ENCODE measurements at regions not wholly inside any gene's neighbourhood (a gene's known extent, or its start where the extent isn't known, plus 50 kb on each side); places are given as distances from the start of the nearest gene placed in this dataset.
"Not testable (repeated sequence)": the region's sequence is repeated elsewhere in the genome, so short reads cannot be mapped to it uniquely, and the experiment has no call there.

GRCh38 chr5:108515517-108516105, 133.7 kb upstream of the FBXL17 start:
- H3K27me3 Mint-ChIP-seq, result peaks cover 16% of the 10 kb centered on the region
- H3K36me3 Mint-ChIP-seq (ENCODE audit: low read depth), result no peaks in the 10 kb centered on the region
- no peak overlapping the region for H3K27ac Mint-ChIP-seq
- no peaks in the 10 kb centered on the region for H3K4me1 Mint-ChIP-seq
- no peak overlapping the region for H3K4me3 Mint-ChIP-seq
- no peaks in the 10 kb centered on the region for H3K9me3 Mint-ChIP-seq
- ATAC-seq (replicated peaks), result no peak

DNA sequence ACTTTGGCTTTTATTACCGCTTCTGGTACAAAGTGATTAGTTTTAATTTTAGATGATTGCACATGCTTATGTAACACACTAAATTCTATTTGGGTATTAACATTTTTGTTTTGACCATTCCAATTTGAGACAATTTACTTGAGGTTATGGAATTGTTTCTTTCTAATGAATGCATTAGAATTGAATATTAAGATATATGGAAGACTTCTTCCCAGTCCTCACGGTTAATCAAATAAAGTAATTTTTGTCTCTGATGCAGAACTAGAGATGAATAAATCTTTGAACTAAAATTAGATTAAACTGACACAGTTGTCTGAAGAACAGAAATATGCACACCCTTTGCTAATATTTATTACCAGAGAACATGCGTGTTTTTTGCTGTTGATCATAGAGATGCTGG, 127.1 kb upstream of the FBXL17 start:
- H3K4me3 Mint-ChIP-seq, result no peak overlapping the region
- H3K9me3 Mint-ChIP-seq, result no peaks in the 10 kb centered on the region
- H3K36me3 Mint-ChIP-seq (ENCODE audit: low read depth), result no peaks in the 10 kb centered on the region
- no peak overlapping the region for H3K27ac Mint-ChIP-seq
- ATAC-seq (replicated peaks), result no peak
- H3K27me3 Mint-ChIP-seq, result peaks cover 14% of the 10 kb centered on the region
- no peaks in the 10 kb centered on the region for H3K4me1 Mint-ChIP-seq

- no peak for ATAC-seq (replicated peaks)
- Mint-ChIP-seq H3K9me3 (no peaks in the 10 kb centered on the region), H3K4me3 (no peak overlapping the region), H3K4me1 (no peaks in the 10 kb centered on the region), H3K27me3 (peaks cover 9% of the 10 kb centered on the region), H3K36me3 (ENCODE audit: low read depth) (no peaks in the 10 kb centered on the region), H3K27ac (no peak overlapping the region)
These were observed 125.7 kb upstream of the FBXL17 start for GRCh38 chr5:108507631-108508030.

DNA sequence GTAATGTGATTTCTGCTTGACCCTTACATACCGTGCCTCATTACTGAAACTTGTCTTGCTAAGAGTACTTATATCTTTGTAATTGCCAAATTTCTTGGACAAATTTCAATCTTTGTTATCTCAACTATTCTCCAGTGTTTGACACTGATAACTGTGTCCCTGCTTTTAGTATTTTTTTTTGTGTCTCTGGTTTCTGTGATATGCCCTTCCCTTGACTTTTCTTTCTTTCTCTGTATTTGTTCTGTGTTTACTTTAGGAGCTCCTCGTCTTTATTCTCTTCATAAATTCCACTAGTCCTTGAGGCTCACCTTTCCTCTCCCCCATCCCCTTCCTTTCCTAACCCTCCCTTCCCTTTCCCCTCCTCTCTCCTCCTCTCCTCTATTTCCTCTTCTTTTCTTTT, 123.7 kb upstream of the FBXL17 start:
- H3K9me3 Mint-ChIP-seq, result no peaks in the 10 kb centered on the region
- no peak overlapping the region for H3K27ac Mint-ChIP-seq
- H3K4me3 Mint-ChIP-seq, result no peak overlapping the region
- no peaks in the 10 kb centered on the region for H3K36me3 Mint-ChIP-seq (ENCODE audit: low read depth)
- H3K27me3 Mint-ChIP-seq, result peaks cover 4% of the 10 kb centered on the region
- H3K4me1 Mint-ChIP-seq, result no peaks in the 10 kb centered on the region
- ATAC-seq (replicated peaks), result no peak

DNA sequence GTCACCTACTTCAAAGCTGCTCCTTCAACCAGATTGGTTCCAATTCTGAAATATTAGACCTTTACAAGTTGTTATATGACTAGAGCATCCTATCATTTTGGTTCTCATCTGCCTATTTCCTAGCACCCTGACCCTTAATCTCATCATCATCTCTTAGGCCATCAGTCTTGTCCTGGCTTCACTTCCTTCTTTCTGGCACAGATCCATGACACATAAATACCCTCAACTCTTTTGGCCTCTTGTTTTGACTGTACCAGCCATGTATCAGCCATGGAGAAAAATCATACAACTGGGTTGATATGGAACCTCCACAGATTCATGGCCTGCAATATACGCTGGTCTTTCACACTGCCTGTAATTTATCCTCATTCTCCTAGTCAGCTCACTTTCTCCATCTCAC, 123.1 kb upstream of the FBXL17 start:
- no peak overlapping the region for H3K27ac Mint-ChIP-seq
- no peak overlapping the region for H3K4me3 Mint-ChIP-seq
- H3K27me3 Mint-ChIP-seq, result peaks cover 4% of the 10 kb centered on the region
- no peaks in the 10 kb centered on the region for H3K36me3 Mint-ChIP-seq (ENCODE audit: low read depth)
- H3K4me1 Mint-ChIP-seq, result no peaks in the 10 kb centered on the region
- peaks cover 1% of the 10 kb centered on the region for H3K9me3 Mint-ChIP-seq
- no peak for ATAC-seq (replicated peaks)

- Mint-ChIP-seq H3K9me3 (peaks cover 8% of the 10 kb centered on the region), H3K4me3 (no peak overlapping the region), H3K4me1 (no peaks in the 10 kb centered on the region), H3K36me3 (ENCODE audit: low read depth) (no peaks in the 10 kb centered on the region), H3K27me3 (peaks cover 7% of the 10 kb centered on the region), H3K27ac (no peak overlapping the region)
- no peak for ATAC-seq (replicated peaks)
These were observed 122.1 kb upstream of the FBXL17 start for GRCh38 chr5:108503986-108504385.

GRCh38 chr5:108495615-108496014, 113.7 kb upstream of the FBXL17 start:
- H3K27ac Mint-ChIP-seq; H3K27me3 Mint-ChIP-seq; H3K4me1 Mint-ChIP-seq; ATAC-seq (replicated peaks); H3K4me3 Mint-ChIP-seq; H3K36me3 Mint-ChIP-seq (ENCODE audit: low read depth): not testable (repeated sequence)
- H3K9me3 Mint-ChIP-seq, result peaks cover 11% of the 10 kb centered on the region

- Mint-ChIP-seq H3K27ac (no peak overlapping the region), H3K4me3 (no peak overlapping the region), H3K9me3 (peaks cover 4% of the 10 kb centered on the region), H3K36me3 (ENCODE audit: low read depth) (no peaks in the 10 kb centered on the region), H3K4me1 (no peaks in the 10 kb centered on the region), H3K27me3 (peaks cover 22% of the 10 kb centered on the region)
- no peak for ATAC-seq (replicated peaks)
These were observed 106.1 kb upstream of the FBXL17 start for GRCh38 chr5:108487951-108488350.

DNA sequence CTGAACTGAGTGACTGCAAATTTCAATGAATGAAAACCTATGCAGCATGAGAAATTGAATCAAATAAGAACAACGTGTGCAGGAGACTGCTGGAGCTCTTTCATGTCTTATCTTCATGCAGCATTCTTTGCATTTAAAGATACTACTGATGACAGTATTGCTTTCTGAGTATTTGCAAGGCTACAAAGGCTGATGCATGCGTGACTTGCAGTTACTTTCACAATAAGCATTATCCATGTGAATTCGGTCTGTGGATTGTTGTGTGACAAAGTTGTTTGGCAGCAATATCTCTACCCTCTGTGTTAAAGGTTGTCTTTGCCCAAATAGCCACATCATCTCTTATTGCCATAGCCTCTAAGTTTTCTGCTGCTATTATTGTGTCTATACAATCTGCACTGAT, 102.1 kb upstream of the FBXL17 start:
- no peak overlapping the region for H3K27ac Mint-ChIP-seq

DNA sequence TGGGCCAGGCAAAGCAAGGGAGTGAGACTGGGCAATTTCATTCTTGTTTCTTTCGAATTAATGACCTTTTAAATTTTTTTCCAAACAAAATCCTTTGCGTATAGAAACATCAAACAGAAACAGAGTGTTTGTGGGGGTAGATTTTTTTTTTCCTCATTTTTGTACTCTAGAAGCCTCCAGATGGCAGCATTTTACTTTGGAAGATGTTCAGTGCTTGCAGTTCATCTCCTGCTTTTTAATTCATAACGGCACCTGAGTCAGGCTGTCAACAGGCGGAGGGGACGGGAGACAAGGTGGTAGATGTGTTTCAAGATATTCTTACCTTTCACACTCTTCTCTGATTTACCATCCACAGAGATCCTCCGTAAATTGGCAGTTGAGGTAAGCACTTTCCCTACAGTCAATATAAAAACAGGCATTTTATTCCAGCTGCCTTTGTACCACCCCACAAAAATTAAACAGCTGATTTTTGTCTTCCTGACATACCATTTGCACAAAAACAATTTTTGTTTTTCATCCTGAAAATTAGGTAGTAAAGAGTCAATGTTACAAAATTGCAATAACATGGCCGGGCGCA, 99.5 kb upstream of the FBXL17 start:
- ATAC-seq (replicated peaks), result no peak
- H3K4me3 Mint-ChIP-seq, result no peak overlapping the region
- no peaks in the 10 kb centered on the region for H3K9me3 Mint-ChIP-seq
- no peak overlapping the region for H3K27ac Mint-ChIP-seq
- no peaks in the 10 kb centered on the region for H3K36me3 Mint-ChIP-seq (ENCODE audit: low read depth)
- H3K27me3 Mint-ChIP-seq, result peaks cover 6% of the 10 kb centered on the region
- no peaks in the 10 kb centered on the region for H3K4me1 Mint-ChIP-seq

More for the DNA sequence above, 102.1 kb upstream of the FBXL17 start:
- Mint-ChIP-seq H3K27me3 (peaks cover 14% of the 10 kb centered on the region), H3K9me3 (no peaks in the 10 kb centered on the region), H3K4me3 (no peak overlapping the region), H3K4me1 (no peaks in the 10 kb centered on the region), H3K36me3 (ENCODE audit: low read depth) (no peaks in the 10 kb centered on the region)
- ATAC-seq (replicated peaks), result no peak

DNA sequence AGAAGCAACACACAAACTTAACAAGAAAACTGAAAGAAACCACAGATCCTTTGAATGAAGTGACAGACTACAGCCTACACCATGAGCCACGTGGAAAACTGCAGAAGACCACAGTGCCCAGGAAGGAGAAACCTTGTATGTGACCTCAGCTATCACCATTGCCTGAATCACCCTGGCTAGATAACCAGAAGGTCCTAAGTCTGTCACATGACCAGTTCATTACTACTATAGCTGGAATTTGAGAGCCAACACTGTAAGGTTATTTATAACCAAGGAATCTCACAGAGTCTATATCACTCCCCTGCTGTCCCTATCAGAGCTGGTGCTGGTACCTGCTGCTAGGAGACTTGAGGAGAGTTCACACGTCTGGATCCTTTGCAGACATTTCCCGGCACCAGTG, 90.3 kb upstream of the FBXL17 start:
- H3K9me3 Mint-ChIP-seq, result no peaks in the 10 kb centered on the region
- no peak overlapping the region for H3K27ac Mint-ChIP-seq
- no peak overlapping the region for H3K4me3 Mint-ChIP-seq
- H3K36me3 Mint-ChIP-seq (ENCODE audit: low read depth), result no peaks in the 10 kb centered on the region
- ATAC-seq (replicated peaks), result no peak
- H3K27me3 Mint-ChIP-seq, result peaks cover 15% of the 10 kb centered on the region
- H3K4me1 Mint-ChIP-seq, result no peaks in the 10 kb centered on the region

DNA sequence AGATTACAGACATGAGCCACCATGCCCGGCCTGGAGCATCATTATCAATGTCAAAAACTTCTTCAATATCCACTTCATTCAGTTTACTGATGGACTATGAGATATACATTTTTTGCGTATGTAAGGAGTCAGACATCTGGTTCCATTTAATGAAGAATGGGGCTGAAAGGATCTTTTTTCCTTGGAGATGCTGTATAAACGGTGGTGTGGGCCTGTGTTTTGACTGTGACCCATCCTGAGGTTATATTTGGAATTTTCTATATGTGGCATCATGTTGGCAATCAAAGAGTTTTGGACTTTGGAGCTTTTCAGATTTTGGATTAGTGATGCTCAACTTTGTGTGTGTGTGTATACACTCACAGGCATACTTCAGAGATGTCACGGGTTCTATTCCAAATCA, 85.7 kb upstream of the FBXL17 start:
- ATAC-seq (replicated peaks), result no peak
- Mint-ChIP-seq H3K27me3 (peaks cover 10% of the 10 kb centered on the region), H3K4me1 (no peaks in the 10 kb centered on the region), H3K36me3 (ENCODE audit: low read depth) (no peaks in the 10 kb centered on the region), H3K4me3 (no peak overlapping the region), H3K9me3 (no peaks in the 10 kb centered on the region), H3K27ac (no peak overlapping the region)

- no peak overlapping the region for H3K27ac Mint-ChIP-seq
- no peak for ATAC-seq (replicated peaks)
- peaks cover 19% of the 10 kb centered on the region for H3K27me3 Mint-ChIP-seq
- H3K36me3 Mint-ChIP-seq (ENCODE audit: low read depth), result no peaks in the 10 kb centered on the region
- H3K4me1 Mint-ChIP-seq, result no peaks in the 10 kb centered on the region
- no peak overlapping the region for H3K4me3 Mint-ChIP-seq
- peaks cover 6% of the 10 kb centered on the region for H3K9me3 Mint-ChIP-seq
These were observed 79.9 kb upstream of the FBXL17 start for GRCh38 chr5:108461628-108462367.

DNA sequence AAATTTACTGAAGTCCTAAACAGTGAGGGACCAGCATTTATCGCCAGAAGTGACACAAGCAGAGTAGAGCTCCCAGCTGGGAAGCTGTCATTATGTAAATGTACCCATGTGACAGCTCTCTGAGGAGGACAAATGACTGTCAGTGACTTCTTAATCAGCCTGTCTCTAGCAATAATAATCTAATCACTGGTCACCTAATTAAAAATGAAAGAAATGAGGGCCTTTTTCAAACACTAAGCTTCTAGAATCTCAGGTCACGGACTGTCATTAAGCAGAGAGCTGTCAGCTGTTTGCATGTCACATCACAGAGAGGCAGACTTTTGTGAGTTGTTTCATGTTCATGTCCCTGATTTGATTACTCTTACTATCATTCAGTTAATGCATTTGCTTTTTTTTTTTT, 77.9 kb upstream of the FBXL17 start:
- Mint-ChIP-seq H3K36me3 (ENCODE audit: low read depth) (no peaks in the 10 kb centered on the region), H3K27ac (no peak overlapping the region), H3K4me1 (no peaks in the 10 kb centered on the region), H3K4me3 (no peak overlapping the region), H3K27me3 (peaks cover 15% of the 10 kb centered on the region), H3K9me3 (peaks cover 10% of the 10 kb centered on the region)
- ATAC-seq (replicated peaks), result no peak

- Mint-ChIP-seq H3K9me3 (peaks cover 11% of the 10 kb centered on the region), H3K4me3 (no peak overlapping the region), H3K36me3 (ENCODE audit: low read depth) (no peaks in the 10 kb centered on the region), H3K27ac (no peak overlapping the region), H3K4me1 (no peaks in the 10 kb centered on the region), H3K27me3 (no peaks in the 10 kb centered on the region)
- no peak for ATAC-seq (replicated peaks)
These were observed 69.4 kb upstream of the FBXL17 start for GRCh38 chr5:108451269-108451668.

All from activated T-helper 17 cell treated with anti-CD3 and anti-CD28 coated beads, Interleukin-2, amount 50 U/mL, for 72 hours (primary cell).